K562 (cell line): ENCODE measurements at regions not wholly inside any gene's neighbourhood (a gene's known extent, or its start where the extent isn't known, plus 50 kb on each side); places are given as distances from the start of the nearest gene placed in this dataset.

ENCODE experiments used
- ATAC-seq: fragments of 200-7000 bp; cut with Tn5 transposase; 3 replicates; pipeline ENCODE4 v1.9.1; 2020; ENCODE audit warnings: moderate library complexity
- BruUV-seq: library from RNA; stranded (reverse); fragments of 400-500 nt; replicated peaks from 2 replicates; lab custom pipeline; 2021; lab: Mats Ljungman, UMichigan
- CTCF ChIA-PET: fragments of 300-600 bp; formaldehyde crosslinking; extraction: SDS; loops from one replicate; lab custom pipeline; 2021; ENCODE audit warnings: low intra/inter-chr PET ratio; lab: Yijun Ruan, JAX
- POLR2A ChIA-PET: fragments of 300-600, 350-650 bp; sonication (Branson Sonifier 250); formaldehyde crosslinking; extraction: SDS; loops from one replicate; lab custom pipeline; 2021; ENCODE audit warnings: antibody characterized with exemption, inconsistent platforms; lab: Yijun Ruan, JAX
- DNase-seq, 4 experiments: peaks; one replicate each; pipeline versions ENCODE4 v3.0.0 to v3.0.0-alpha.2; 2011 to 2018; ENCODE audit warnings: low spot score in 3 of 4, mixed read lengths in 3 of 4; ENCODE audit errors: extremely low read depth in 1 of 4
- FAIRE-seq: peaks from 2 replicates; lab custom pipeline; 2011; peaks lifted over from hg19 to GRCh38; lab: Jason Lieb, UNC
- H2AFZ ChIP-seq: 2 replicates; pipeline ENCODE4 v1.6.0; 2011; ENCODE audit warnings: low read depth, low read length, control low read depth, inconsistent platforms
- H3K27ac ChIP-seq: fragments of 200-600 bp; 3 replicates; pipeline ENCODE4 v1.8.0; 2011; ENCODE audit warnings: low read depth, mild to moderate bottlenecking, control low read depth, inconsistent platforms, low read length, moderate library complexity, mixed read lengths; ENCODE audit errors: extremely low read depth
- H3K27me3 ChIP-seq, 2 experiments: fragments of 300-600 bp in 1 of 2; 2 replicates in 1 of 2; 3 replicates in 1 of 2; pipeline versions ENCODE4 v1.6.0 to v1.8.0; 2011; ENCODE audit warnings: inconsistent platforms in 2 of 2, low read length in 2 of 2, mild to moderate bottlenecking in 1 of 2, mixed read lengths in 1 of 2, moderate library complexity in 1 of 2; ENCODE audit not compliant: control insufficient read depth in 2 of 2, insufficient read depth in 2 of 2
- H3K36me3 ChIP-seq: fragments of 300-600 bp; 3 replicates; pipeline ENCODE4 v1.8.0; 2011; ENCODE audit warnings: mild to moderate bottlenecking, low read length, inconsistent platforms; ENCODE audit not compliant: control insufficient read depth, insufficient read depth
- H3K4me1 ChIP-seq, 2 experiments: fragments of 200-600 bp in 1 of 2; replicated peaks in 1 of 2; 2 replicates in 1 of 2; 3 replicates in 1 of 2; pipeline versions ENCODE4 v1.5.1 to v1.8.0; 2011; ENCODE audit warnings: inconsistent platforms in 2 of 2, low read length in 2 of 2, mild to moderate bottlenecking in 1 of 2, mixed read lengths in 1 of 2, moderate library complexity in 1 of 2; ENCODE audit not compliant: control insufficient read depth in 2 of 2, insufficient read depth in 2 of 2
- H3K4me2 ChIP-seq: 2 replicates; pipeline ENCODE4 v1.6.1; 2011; ENCODE audit warnings: low read length, control low read depth, inconsistent platforms, mixed read lengths; ENCODE audit not compliant: insufficient read depth
- H3K4me3 ChIP-seq: fragments of 200-600 bp; sonication (generic), shearing (Covaris generic); 2 replicates; pipeline ENCODE4 v1.5.1; 2016; ENCODE audit warnings: control low read depth, inconsistent platforms
- H3K79me2 ChIP-seq: fragments of 200-600 bp; 3 replicates; pipeline ENCODE4 v1.8.0; 2011; ENCODE audit warnings: low read length, inconsistent platforms; ENCODE audit not compliant: control insufficient read depth, insufficient read depth
- H3K9ac ChIP-seq, 2 experiments: 2 replicates each; pipeline versions ENCODE4 v1.6.0 to v1.6.1; 2011; ENCODE audit warnings: low read depth in 2 of 2, low read length in 2 of 2, control low read depth in 1 of 2, inconsistent platforms in 1 of 2, mild to moderate bottlenecking in 1 of 2, mixed read lengths in 1 of 2; ENCODE audit not compliant: insufficient read depth in 1 of 2
- H3K9me1 ChIP-seq: one replicate; pipeline ENCODE4 v1.6.0; 2011; ENCODE audit warnings: inconsistent platforms, mild to moderate bottlenecking, low read length, moderate library complexity; ENCODE audit not compliant: control insufficient read depth, insufficient read depth
- H3K9me3 ChIP-seq: replicated peaks from 2 replicates; pipeline ENCODE4 v1.5.1; 2011; ENCODE audit warnings: low read depth, low read length, inconsistent platforms; ENCODE audit not compliant: control insufficient read depth, insufficient read depth
- H4K20me1 ChIP-seq: replicated peaks from 2 replicates; pipeline ENCODE4 v1.6.1; 2011; ENCODE audit warnings: low read length, inconsistent platforms, mixed read lengths; ENCODE audit not compliant: control insufficient read depth, insufficient read depth
- CTCF ChIP-seq, 3 experiments: IDR thresholded peaks in 2 of 3; conservative IDR thresholded peaks in 1 of 3; 2 replicates each; pipeline ENCODE4 v1.5.1; 2011 to 2012; ENCODE audit warnings: low read length in 3 of 3, mild to moderate bottlenecking in 3 of 3, control low read depth in 2 of 3, improper control_type of control experiment in 1 of 3, inconsistent platforms in 1 of 3, low read depth in 1 of 3, mixed read lengths in 1 of 3, moderate library complexity in 1 of 3; ENCODE audit not compliant: insufficient read depth in 2 of 3
- DACH1 ChIP-seq: fragments of 450-650 bp; IDR thresholded peaks from 2 replicates; pipeline ENCODE4 v1.6.1; 2018; ENCODE audit not compliant: partially characterized antibody
- HDAC8 ChIP-seq: fragments of 450-650 bp; IDR thresholded peaks from 2 replicates; pipeline ENCODE4 v1.6.1; 2016; ENCODE audit warnings: mild to moderate bottlenecking, missing genetic modification characterization, moderate library complexity, missing compliant biosample characterization
- HMGN3 ChIP-seq: IDR thresholded peaks from 2 replicates; pipeline ENCODE4 v1.6.1; 2011; ENCODE audit warnings: borderline replicate concordance, low read depth, mild to moderate bottlenecking, mixed read lengths, low read length; ENCODE audit not compliant: insufficient read length; ENCODE audit errors: extremely low read depth
- MAFG ChIP-seq: fragments of 450-650 bp; conservative IDR thresholded peaks from 2 replicates; pipeline ENCODE4 v1.6.1; 2016; ENCODE audit warnings: missing genetic modification characterization, missing compliant biosample characterization
- PHB2 ChIP-seq: fragments of 450-650 bp; IDR thresholded peaks from 2 replicates; pipeline ENCODE4 v1.6.1; 2017; ENCODE audit warnings: low read depth
- POLR2A ChIP-seq: fragments of 450-650 bp; conservative IDR thresholded peaks from 2 replicates; pipeline ENCODE4 v1.6.1; 2016
- RERE ChIP-seq: sonication (generic); formaldehyde crosslinking; IDR thresholded peaks from 2 replicates; pipeline ENCODE4 v1.8.0; 2023; ENCODE audit warnings: missing genetic modification reagents, mild to moderate bottlenecking, borderline replicate concordance
- SMC3 ChIP-seq: conservative IDR thresholded peaks from 2 replicates; pipeline ENCODE4 v1.6.1; 2011; ENCODE audit warnings: low read depth, low read length, improper control_type of control experiment; ENCODE audit not compliant: insufficient read depth
- TAF15 ChIP-seq: fragments of 200-400 bp; formaldehyde crosslinking; IDR thresholded peaks from 2 replicates; pipeline ENCODE4 v1.6.1; 2017; ENCODE audit warnings: mild to moderate bottlenecking, low read depth, low read length, moderate library complexity
- TAL1 ChIP-seq: fragments of 450-650 bp; IDR thresholded peaks from 2 replicates; pipeline ENCODE4 v1.6.1; 2016; ENCODE audit warnings: mild to moderate bottlenecking
- TEAD1 ChIP-seq, 2 experiments: fragments of 450-650 bp in 1 of 2; sonication (generic) in 1 of 2; formaldehyde crosslinking; IDR thresholded peaks; 2 replicates each; pipeline versions ENCODE4 v1.4.0 to v1.8.0; 2020 to 2022; ENCODE audit warnings: mild to moderate bottlenecking in 2 of 2, missing genetic modification reagents in 1 of 2
- TFAM ChIP-seq: fragments of 250-450 bp; sonication (Bioruptor Pico); conservative IDR thresholded peaks from 2 replicates; pipeline ENCODE4 v1.5.0; 2021; ENCODE audit warnings: mild to moderate bottlenecking, moderate library complexity
- ZBTB8A ChIP-seq: fragments of 450-650 bp; IDR thresholded peaks from 2 replicates; pipeline ENCODE4 v1.6.1; 2018; ENCODE audit warnings: mild to moderate bottlenecking, moderate library complexity; ENCODE audit not compliant: partially characterized antibody
- WGBS: fragments of 100-300 bp; shearing (Covaris generic); methylation state at CpG from one replicate; pipeline ENCODE4 v1.1.6; 2016; ENCODE audit warnings: low coverage, mixed read lengths; ENCODE audit not compliant: insufficient coverage; ENCODE audit errors: missing lambda C conversion rate; 5-methylcytosine and 5-hydroxymethylcytosine counted together
- in situ Hi-C: fragments of 300-500 bp; cut with MboI; formaldehyde crosslinking; loops from 4 replicates; pipeline ENCODE4 v1.15.0; 2018; ENCODE audit warnings: inconsistent platforms, mixed read lengths
- intact Hi-C: fragments of 100-400 bp; cut with micrococcal nuclease; formaldehyde crosslinking; loops from 2 replicates; pipeline ENCODE4 v1.14.2; 2022

GRCh38 chr1:5615076-5615475 is 377.1 kb downstream of the NPHP4 start:
- ChIA-PET CTCF (no interaction called here), POLR2A (interaction anchor here (0.6 to 1.0 kb wide), 3 partner anchors 76 to 1363 kb away, joined by 3 to 4 read pairs (median 3); no protein-coding TSS in a partner anchor)
- no peak overlapping the region for H3K4me2 ChIP-seq
- in situ Hi-C loops (no loop called here), intact Hi-C loops (no loop called here)
- no peak for DNase-seq
- TF ChIP-seq MAFG (tag) = no peak
- no peak for TF ChIP-seq RERE (CRISPR knock-in tag)
- TF ChIP-seq HMGN3 = no peak
- TF ChIP-seq SMC3 = no peak
- TF ChIP-seq ZBTB8A = no peak
- TF ChIP-seq TEAD1 (CRISPR knock-in tag; IDR thresholded peaks at IDR 0.05) = no peak
- TF ChIP-seq TAF15 = no peak
- TF ChIP-seq TFAM (CRISPR knock-in tag) = no peak
- no peak for TF ChIP-seq PHB2
- TF ChIP-seq CTCF (IDR thresholded peaks at IDR 0.05 in 2 of 3, conservative IDR thresholded peaks at IDR 0.05 in 1 of 3; ENCODE audit: insufficient read depth in 2 of 3, low read depth in 1 of 3, low read length in 3 of 3) = no peak
- no peak for TF ChIP-seq POLR2A
- no peak for TF ChIP-seq TAL1
- TF ChIP-seq HDAC8 (tag) = no peak
- no peak for TF ChIP-seq DACH1
- no peak overlapping the region for H3K9ac ChIP-seq
- H3K4me3 ChIP-seq = no peak overlapping the region
- H3K4me1 ChIP-seq = no peaks in the 10 kb centered on the region
- H3K9me3 ChIP-seq = no peaks in the 10 kb centered on the region
- no peak for ATAC-seq
- no TSS peak for BruUV-seq
- WGBS = 0% methylated on average over 5 of the region's 5 CpGs
- no peak for FAIRE-seq
- H2AFZ ChIP-seq = no peak overlapping the region
- peaks cover 18 to 53% of the 10 kb centered on the region in 2 experiments; a peak in 4 of 5 replicates for H3K27me3 ChIP-seq
- no peak overlapping the region for H3K27ac ChIP-seq
- no peaks in the 10 kb centered on the region for H3K36me3 ChIP-seq
- no peaks in the 10 kb centered on the region for H3K9me1 ChIP-seq
- H3K79me2 ChIP-seq = no peaks in the 10 kb centered on the region
- peaks cover 5% of the 10 kb centered on the region; the same call in 1 of the 2 replicates for H4K20me1 ChIP-seq
